Fibroblast of the conjunctiva (primary cell): ENCODE measurements at regions not wholly inside any gene's neighbourhood (a gene's known extent, or its start where the extent isn't known, plus 50 kb on each side); places are given as distances from the start of the nearest gene placed in this dataset.
A peak's percentile ranks its signal among the peaks of the same experiment; 100 is the strongest.
"Not testable (repeated sequence)": the region's sequence is repeated elsewhere in the genome, so short reads cannot be mapped to it uniquely, and the experiment has no call there.

Experiments
- DNase-seq: peaks from one replicate; pipeline ENCODE4 v3.0.0-alpha.2; 2010; ENCODE audit warnings: low read depth

- DNase-seq = no peak
These were observed 206.6 kb downstream of the NDUFA10 start for GRCh38 chr2:239818531-239819011.

GRCh38 chr2:239818086-239818485 lies 207.1 kb downstream of the NDUFA10 start:
- no peak for DNase-seq

- not testable (repeated sequence) for DNase-seq
These were observed 207.6 kb downstream of the NDUFA10 start for GRCh38 chr2:239817468-239818031.

- no peak for DNase-seq
These were observed 208.3 kb downstream of the NDUFA10 start for GRCh38 chr2:239816576-239817467.

GRCh38 chr2:239815671-239816070 lies 209.5 kb downstream of the NDUFA10 start:
- DNase-seq = peak; percentile 5

DNA sequence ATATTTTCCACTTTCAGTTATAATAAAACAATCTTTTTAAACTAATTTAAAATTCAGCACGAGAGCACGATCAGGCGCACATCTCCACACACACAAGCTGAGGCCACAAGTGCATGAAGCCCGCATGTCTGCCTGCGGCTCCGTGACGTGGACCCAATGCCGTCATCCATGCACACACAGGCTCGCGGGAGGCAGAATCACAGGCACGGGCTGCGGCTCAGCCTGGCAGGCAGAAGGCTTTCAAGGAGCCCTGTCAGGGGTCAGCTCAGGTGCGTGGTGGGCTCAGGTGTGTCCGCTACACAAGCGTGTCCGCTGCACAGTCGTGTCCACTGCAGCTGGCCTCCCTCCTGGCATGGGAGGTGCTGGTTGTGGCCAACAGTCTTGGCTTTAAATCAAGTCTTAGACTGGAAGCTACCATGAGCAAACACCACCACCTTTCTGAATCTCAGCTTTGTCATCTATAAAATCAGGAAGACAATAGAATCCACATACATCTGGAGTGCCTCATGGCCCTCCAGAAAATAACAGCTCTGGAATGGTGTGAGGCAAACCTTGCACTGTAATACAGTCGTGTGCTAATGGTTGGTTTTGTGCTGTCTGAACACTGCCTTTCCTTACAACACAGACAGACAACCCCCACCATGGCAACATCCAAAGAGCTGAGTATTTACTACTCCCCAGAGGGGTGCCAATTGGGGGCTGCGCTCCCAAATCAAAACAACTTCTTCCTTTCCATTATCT lies 210.1 kb downstream of the NDUFA10 start:
- DNase-seq = no peak

GRCh38 chr2:239814116-239814860 lies 210.9 kb downstream of the NDUFA10 start:
- DNase-seq = peak; percentile 5

- no peak for DNase-seq
These were observed 211.7 kb downstream of the NDUFA10 start for GRCh38 chr2:239813261-239814115.

DNA sequence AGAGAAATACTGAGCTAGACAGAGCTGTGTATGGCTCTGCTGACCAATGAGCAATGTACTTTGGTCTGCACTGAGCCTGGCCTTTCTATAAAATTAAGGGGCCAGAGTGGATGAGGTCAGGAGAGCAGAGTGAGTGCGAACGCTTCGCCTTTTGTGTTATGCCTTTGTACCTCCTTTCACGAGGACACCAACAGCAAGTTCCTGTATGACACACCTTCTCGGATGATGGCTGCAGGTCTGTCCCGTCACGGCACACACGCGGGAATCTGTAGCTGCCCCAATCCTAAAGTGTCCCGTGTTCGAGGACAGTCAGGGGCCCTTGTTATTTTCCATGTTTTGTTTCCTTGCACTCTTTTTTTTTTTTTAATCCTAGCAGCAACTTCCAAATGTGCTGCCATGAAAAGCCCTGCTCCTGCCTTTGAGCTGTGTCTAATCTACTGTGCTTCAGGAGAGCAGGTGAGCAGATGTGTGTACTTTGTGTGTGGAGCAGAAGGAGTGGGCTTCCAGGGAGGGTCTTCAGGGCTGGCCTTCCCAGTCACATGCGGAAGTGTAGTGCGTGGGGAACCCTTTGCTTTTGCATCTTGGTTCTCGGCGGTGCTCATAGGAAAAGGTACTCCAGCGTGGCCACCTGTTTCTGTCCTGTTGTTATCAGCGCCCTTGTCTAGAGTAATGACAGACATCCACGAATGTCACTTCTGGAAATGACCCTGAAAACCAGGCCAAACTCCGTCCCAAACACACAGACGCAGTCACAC lies 213.2 kb downstream of the NDUFA10 start:
- no peak for DNase-seq

- no peak for DNase-seq
These were observed 213.9 kb downstream of the NDUFA10 start for GRCh38 chr2:239811111-239811781.

- DNase-seq = no peak
These were observed 215.8 kb downstream of the NDUFA10 start for GRCh38 chr2:239809391-239809790.

GRCh38 chr2:239807568-239807967 lies 217.6 kb downstream of the NDUFA10 start:
- no peak for DNase-seq

GRCh38 chr2:239806758-239807434 lies 218.2 kb downstream of the NDUFA10 start:
- no peak for DNase-seq

- DNase-seq = no peak
These were observed 218.9 kb downstream of the NDUFA10 start for GRCh38 chr2:239806276-239806675.

GRCh38 chr2:239805414-239805813 lies 219.7 kb downstream of the NDUFA10 start:
- DNase-seq = no peak

DNA sequence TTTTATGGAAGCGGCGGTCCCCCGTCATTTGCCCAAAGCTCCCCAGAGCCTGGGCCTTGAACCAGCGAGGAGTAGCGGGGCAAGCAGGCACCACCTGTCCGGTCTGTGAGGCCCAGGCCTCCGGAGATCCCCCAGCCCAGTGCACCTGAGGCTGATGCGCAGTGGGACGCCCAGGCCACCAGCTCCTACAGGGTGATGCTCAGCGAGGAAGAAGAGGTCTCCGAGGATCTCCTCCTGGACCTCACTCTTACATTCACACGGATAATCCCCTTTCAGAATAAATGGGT lies 220.2 kb downstream of the NDUFA10 start:
- DNase-seq = no peak

DNA sequence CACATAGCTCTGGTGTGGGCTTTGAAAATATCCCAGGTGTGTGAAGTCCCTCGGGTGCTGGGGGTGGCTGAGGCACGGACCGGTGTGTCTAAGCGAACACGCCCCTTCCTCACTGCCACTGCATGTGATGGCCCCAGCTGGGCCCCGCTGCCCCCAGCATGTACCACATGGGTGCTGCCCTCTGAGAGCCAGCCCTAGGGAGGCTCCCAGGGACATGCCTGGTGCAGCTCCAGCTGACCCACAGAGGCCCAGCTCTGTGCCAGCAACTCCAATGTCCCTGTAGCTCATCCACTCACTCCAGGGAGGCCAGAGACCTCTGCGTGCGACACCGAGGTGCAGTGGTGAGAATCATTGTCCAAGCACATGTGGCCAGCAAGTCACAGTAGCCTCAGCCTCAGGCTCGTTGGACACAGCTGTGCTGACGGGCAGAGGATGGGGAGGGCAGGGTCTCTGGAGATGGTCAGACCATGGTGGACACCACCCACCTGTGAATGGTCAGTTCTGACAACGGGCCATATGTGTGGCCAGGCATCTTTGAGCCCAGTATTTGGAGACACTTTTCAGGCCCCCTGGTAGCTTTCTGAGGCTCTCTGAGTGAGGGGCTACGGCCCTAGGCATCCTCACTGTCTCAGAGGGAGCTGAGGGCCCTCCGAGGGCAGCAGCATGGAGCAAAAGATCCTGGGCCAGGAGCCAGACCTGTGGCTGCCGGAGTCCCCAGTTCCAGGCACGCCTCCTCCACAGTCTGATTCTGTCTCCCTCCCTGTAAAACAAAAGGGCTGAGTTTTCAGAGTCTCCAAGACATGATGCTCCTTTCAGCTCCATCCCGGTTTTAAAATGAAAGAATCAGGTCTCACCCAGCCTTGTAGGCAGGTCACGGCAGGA lies 220.7 kb downstream of the NDUFA10 start:
- no peak for DNase-seq

- no peak for DNase-seq
These were observed 221.4 kb downstream of the NDUFA10 start for GRCh38 chr2:239803766-239804115.
